LNCAP (cell line): ENCODE measurements at regions not wholly inside any gene's neighbourhood (a gene's known extent, or its start where the extent isn't known, plus 50 kb on each side); places are given as distances from the start of the nearest gene placed in this dataset.

Source experiments
- CTCF ChIP-seq: fragments of 450-650 bp; IDR thresholded peaks from 2 replicates; pipeline ENCODE4 v1.5.1; 2017; ENCODE audit warnings: mild to moderate bottlenecking

DNA sequence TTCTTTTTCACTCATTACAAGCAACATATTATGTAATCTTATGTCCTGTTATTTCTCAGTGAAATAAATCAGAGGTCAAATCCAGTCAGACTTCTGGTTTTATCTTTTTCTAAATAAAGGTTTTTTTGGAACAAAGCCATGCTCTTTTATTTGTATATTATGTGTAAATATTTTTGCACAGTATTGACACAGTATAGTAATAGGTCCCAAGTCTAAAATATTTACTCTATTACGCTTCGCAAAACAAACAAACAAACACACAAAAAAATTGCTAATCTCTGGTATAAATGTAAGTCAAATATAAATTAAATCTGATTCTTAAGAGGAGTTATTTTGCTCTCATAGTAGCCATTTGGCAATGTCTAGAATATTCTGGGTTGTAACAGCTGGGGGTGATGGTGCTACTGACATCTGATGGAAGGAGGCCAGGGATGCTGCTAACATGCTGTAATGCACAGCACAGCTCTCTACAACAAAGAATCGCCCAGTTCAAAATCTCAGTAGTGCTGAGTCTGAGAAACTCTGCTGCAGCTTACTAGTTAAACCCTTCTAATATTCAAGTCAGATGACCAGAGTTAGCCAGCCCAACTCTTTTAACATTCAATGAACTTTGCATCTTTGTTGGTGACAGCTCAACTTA lies 602.1 kb downstream of the RAB28 start:
- TF ChIP-seq CTCF = no peak

DNA sequence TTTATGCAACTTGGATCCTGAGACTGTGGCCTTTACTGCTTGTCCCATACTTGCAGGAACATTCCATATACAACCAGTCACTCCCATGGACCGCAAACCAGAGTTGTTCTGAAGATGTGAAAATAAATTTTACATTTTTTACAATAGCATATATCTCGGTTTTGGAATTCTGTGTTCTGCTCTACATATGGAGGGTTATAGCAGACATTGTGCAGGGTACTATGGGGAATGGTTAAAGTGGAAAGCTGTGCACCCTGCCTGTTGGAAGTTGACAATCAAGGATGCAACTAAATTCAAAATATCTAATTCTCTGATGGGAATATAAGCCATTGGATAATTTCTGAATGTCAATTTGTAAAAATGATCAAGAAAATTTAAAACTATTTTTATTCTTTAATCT lies 603.3 kb downstream of the RAB28 start:
- TF ChIP-seq CTCF = no peak

DNA sequence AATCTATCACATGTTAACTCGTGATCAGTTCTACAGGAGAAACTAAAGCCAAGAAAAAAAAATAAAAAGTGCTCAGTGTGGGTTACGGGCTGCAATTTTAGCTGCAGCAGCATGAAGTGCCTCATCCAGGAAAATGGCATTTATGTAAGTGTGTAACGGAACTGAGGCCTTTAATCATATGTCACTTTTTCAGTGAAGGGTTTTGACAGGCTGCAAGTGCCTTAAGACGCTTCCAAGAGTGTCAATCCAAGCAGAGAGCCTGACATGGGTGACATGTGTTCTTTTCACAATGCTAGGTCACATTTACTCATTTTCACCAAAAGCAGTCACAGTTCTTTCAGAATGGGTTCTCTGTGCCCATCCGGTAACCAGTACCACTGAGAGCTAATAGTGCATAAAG lies 604.6 kb downstream of the RAB28 start:
- no peak for TF ChIP-seq CTCF

DNA sequence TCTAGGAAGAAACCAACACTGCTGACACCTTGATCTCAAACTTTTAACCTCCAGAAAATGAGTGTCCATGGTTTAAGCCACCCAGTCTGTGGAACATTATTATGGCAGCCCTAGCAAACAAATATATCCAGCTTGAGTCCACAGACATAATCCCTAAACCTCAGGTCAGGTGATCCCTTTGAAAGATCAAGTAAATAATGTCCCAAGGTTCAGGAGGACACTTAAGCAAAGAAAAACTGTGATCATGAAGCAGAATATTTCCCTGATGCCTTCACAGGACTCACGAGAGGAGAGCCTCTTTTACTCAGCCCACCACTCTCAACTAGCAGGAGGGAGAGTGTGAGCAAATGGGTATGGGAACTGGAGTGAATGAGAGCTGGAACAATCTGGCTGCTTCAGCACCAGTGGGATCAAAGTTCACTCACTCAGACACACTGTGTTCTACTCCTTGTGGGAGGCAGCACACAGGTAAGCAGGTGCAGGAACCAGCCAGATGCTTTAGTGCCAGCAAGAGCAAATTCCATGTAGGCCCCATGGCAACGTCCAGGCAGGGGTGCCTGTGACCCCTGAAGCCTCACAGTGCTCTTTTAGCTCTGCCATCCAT lies 608.4 kb downstream of the RAB28 start:
- no peak for TF ChIP-seq CTCF

GRCh38 chr4:12873351-12873750 lies 610.8 kb downstream of the RAB28 start:
- no peak for TF ChIP-seq CTCF

GRCh38 chr4:12861422-12861821 lies 622.7 kb downstream of the RAB28 start:
- TF ChIP-seq CTCF = no peak

GRCh38 chr4:12852338-12853307 lies 631.5 kb downstream of the RAB28 start:
- TF ChIP-seq CTCF = peak; percentile 69; the same call in 1 of the 2 replicates
